ENCODE measurements at regions not wholly inside any gene's neighbourhood (a gene's known extent, or its start where the extent isn't known, plus 50 kb on each side); places are given as distances from the start of the nearest gene placed in this dataset.

- TF ChIP-seq, protein P1, sequence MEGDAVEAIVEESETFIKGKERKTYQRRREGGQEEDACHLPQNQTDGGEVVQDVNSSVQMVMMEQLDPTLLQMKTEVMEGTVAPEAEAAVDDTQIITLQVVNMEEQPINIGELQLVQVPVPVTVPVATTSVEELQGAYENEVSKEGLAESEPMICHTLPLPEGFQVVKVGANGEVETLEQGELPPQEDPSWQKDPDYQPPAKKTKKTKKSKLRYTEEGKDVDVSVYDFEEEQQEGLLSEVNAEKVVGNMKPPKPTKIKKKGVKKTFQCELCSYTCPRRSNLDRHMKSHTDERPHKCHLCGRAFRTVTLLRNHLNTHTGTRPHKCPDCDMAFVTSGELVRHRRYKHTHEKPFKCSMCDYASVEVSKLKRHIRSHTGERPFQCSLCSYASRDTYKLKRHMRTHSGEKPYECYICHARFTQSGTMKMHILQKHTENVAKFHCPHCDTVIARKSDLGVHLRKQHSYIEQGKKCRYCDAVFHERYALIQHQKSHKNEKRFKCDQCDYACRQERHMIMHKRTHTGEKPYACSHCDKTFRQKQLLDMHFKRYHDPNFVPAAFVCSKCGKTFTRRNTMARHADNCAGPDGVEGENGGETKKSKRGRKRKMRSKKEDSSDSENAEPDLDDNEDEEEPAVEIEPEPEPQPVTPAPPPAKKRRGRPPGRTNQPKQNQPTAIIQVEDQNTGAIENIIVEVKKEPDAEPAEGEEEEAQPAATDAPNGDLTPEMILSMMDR (optimal IDR thresholded peaks at IDR 0.05 in 1 of 3, IDR thresholded peaks at IDR 0.05 in 1 of 3, conservative IDR thresholded peaks at IDR 0.05 in 1 of 3; ENCODE audit: extremely low read depth in 1 of 3, insufficient read depth in 2 of 3, low read length in 3 of 3), result no peak
- TF ChIP-seq EZH2 (IDR thresholded peaks at IDR 0.05; ENCODE audit: low read length), result no peak
These were observed 87.1 kb upstream of the MAPK10 start for GRCh38 chr4:86446996-86447395.

All from keratinocyte (primary cell).